Naive thymus-derived CD4-positive, alpha-beta T cell (primary cell): ENCODE measurements at regions not wholly inside any gene's neighbourhood (a gene's known extent, or its start where the extent isn't known, plus 50 kb on each side); places are given as distances from the start of the nearest gene placed in this dataset.

Experiments used
- ATAC-seq: fragments of 150-1000 bp; cut with Tn5 transposase; 2 replicates; pipeline ENCODE4 v1.10.0; 2021; ENCODE audit warnings: mild to moderate bottlenecking, moderate library complexity
- CTCF ChIA-PET: fragments of 350-600 bp; sonication (Branson Sonifier 250); formaldehyde crosslinking; loops from one replicate; lab custom pipeline; 2021; ENCODE audit warnings: antibody characterized with exemption; lab: Charles Lee
- POLR2A ChIA-PET: fragments of 350-600 bp; sonication (Branson Sonifier 250); formaldehyde crosslinking; loops from one replicate; lab custom pipeline; 2021; ENCODE audit warnings: antibody characterized with exemption, inconsistent platforms; lab: Charles Lee
- DNase-seq, 9 donors: peaks; one replicate each; pipeline versions ENCODE4 v3.0.0 to v3.0.0-alpha.2; 2020 to 2022; ENCODE audit warnings: mixed read lengths in 1 of 9
- H3K27ac ChIP-seq: one replicate; pipeline ENCODE4 v1.7.0; 2013; ENCODE audit warnings: mild to moderate bottlenecking, low read depth, low read length, moderate library complexity
- H3K27me3 ChIP-seq, 2 donors: one replicate each; pipeline ENCODE4 v1.7.0; 2013; ENCODE audit warnings: low read length in 2 of 2, mild to moderate bottlenecking in 2 of 2, moderate library complexity in 2 of 2; ENCODE audit not compliant: control insufficient read depth in 2 of 2, insufficient read depth in 2 of 2
- H3K36me3 ChIP-seq, 3 experiments: 1 replicate in 2 of 3; 2 replicates in 1 of 3; pipeline ENCODE4 v1.7.0; 2013; ENCODE audit warnings: low read length in 3 of 3, mild to moderate bottlenecking in 3 of 3, moderate library complexity in 1 of 3; ENCODE audit not compliant: insufficient read depth in 3 of 3, control insufficient read depth in 2 of 3
- H3K4me1 ChIP-seq, 2 donors: one replicate each; pipeline ENCODE4 v1.7.0; 2013; ENCODE audit warnings: low read length in 2 of 2, mild to moderate bottlenecking in 2 of 2, moderate library complexity in 1 of 2; ENCODE audit not compliant: control insufficient read depth in 2 of 2, insufficient read depth in 2 of 2
- H3K4me3 ChIP-seq: 2 replicates; pipeline ENCODE4 v1.7.0; 2013; ENCODE audit warnings: mild to moderate bottlenecking, low read length
- H3K9me3 ChIP-seq, 3 experiments: 1 replicate in 2 of 3; 2 replicates in 1 of 3; pipeline ENCODE4 v1.7.0; 2013; ENCODE audit warnings: low read length in 3 of 3; ENCODE audit not compliant: control insufficient read depth in 2 of 3
- H3K27ac Mint-ChIP-seq, 9 donors: one replicate each; pipeline ENCODE4 v1.8.0; 2020 to 2022; ENCODE audit warnings: mixed read lengths in 9 of 9, mild to moderate bottlenecking in 8 of 9, moderate library complexity in 5 of 9, inconsistent platforms in 2 of 9
- H3K27me3 Mint-ChIP-seq, 5 donors: one replicate each; pipeline ENCODE4 v1.8.0; 2021 to 2022; ENCODE audit warnings: mixed read lengths in 5 of 5, mild to moderate bottlenecking in 1 of 5
- H3K36me3 Mint-ChIP-seq, 5 donors: one replicate each; pipeline ENCODE4 v1.8.0; 2020 to 2022; ENCODE audit warnings: mixed read lengths in 5 of 5, mild to moderate bottlenecking in 3 of 5, inconsistent platforms in 1 of 5
- H3K4me1 Mint-ChIP-seq, 7 donors: one replicate each; pipeline ENCODE4 v1.8.0; 2020 to 2022; ENCODE audit warnings: mixed read lengths in 7 of 7, mild to moderate bottlenecking in 3 of 7, inconsistent platforms in 1 of 7
- H3K4me3 Mint-ChIP-seq, 10 donors: one replicate each; pipeline ENCODE4 v1.8.0; 2020 to 2022; ENCODE audit warnings: mild to moderate bottlenecking in 10 of 10, mixed read lengths in 10 of 10, moderate library complexity in 6 of 10, inconsistent platforms in 2 of 10
- H3K9me3 Mint-ChIP-seq, 11 donors: one replicate each; pipeline ENCODE4 v1.8.0; 2020 to 2022; ENCODE audit warnings: mixed read lengths in 11 of 11, mild to moderate bottlenecking in 4 of 11, inconsistent platforms in 1 of 11, moderate library complexity in 1 of 11
- intact Hi-C, 2 donors: fragments of 100-400 bp; cut with micrococcal nuclease; formaldehyde crosslinking; loops; one replicate each; pipeline ENCODE4 v1.15.1; 2023

- H3K27ac Mint-ChIP-seq = peak overlapping the region in 1 of 9 donors; percentile 2
Measured at GRCh38 chr6:20025681-20026080, 186.6 kb downstream of the MBOAT1 start.

GRCh38 chr6:20028143-20028542, 184.1 kb downstream of the MBOAT1 start:
- POLR2A ChIA-PET = no interaction called here

More at GRCh38 chr6:20025681-20026080, 186.6 kb downstream of the MBOAT1 start:
- intact Hi-C loops = no loop called here
- POLR2A ChIA-PET = no interaction called here
- CTCF ChIA-PET = no interaction called here
- ATAC-seq = no peak
- Mint-ChIP-seq H3K4me1 (peaks cover 6 to 28% (median 21%) of the 10 kb centered on the region in 7 donors), H3K4me3 (peak overlapping the region in 3 of 10 donors; percentile 13 to 80 (median 33)), H3K27me3 (peaks cover 25 to 53% (median 39%) of the 10 kb centered on the region in 5 donors), H3K36me3 (peaks cover 0 to 4% (median 0%) of the 10 kb centered on the region in 5 donors), H3K9me3 (peaks cover 0 to 5% (median under 1%) of the 10 kb centered on the region in 11 donors)
- Histone ChIP-seq H3K27me3 (no peaks in the 10 kb centered on the region), H3K36me3 (no peaks in the 10 kb centered on the region), H3K9me3 (no peaks in the 10 kb centered on the region), H3K4me1 (peaks cover 6 to 9% of the 10 kb centered on the region in 2 donors), H3K27ac (no peak overlapping the region), H3K4me3 (no peak overlapping the region)
- no peak for DNase-seq

GRCh38 chr6:20028562-20028961, 183.7 kb downstream of the MBOAT1 start:
- no peaks in the 10 kb centered on the region for H3K36me3 ChIP-seq
- H3K4me1 ChIP-seq = peaks cover 6 to 9% of the 10 kb centered on the region in 2 donors
- CTCF ChIA-PET = no interaction called here
- H3K27me3 ChIP-seq = no peaks in the 10 kb centered on the region
- H3K9me3 Mint-ChIP-seq = peaks cover 0 to 5% (median 0%) of the 10 kb centered on the region in 11 donors
- no peak overlapping the region for H3K4me3 Mint-ChIP-seq
- H3K27me3 Mint-ChIP-seq = peaks cover 23 to 58% (median 33%) of the 10 kb centered on the region in 5 donors
- POLR2A ChIA-PET = no interaction called here
- H3K9me3 ChIP-seq = no peaks in the 10 kb centered on the region
- no peak overlapping the region for H3K4me3 ChIP-seq
- peaks cover 0 to 4% (median 0%) of the 10 kb centered on the region in 5 donors for H3K36me3 Mint-ChIP-seq
- no peak overlapping the region for H3K27ac Mint-ChIP-seq
- DNase-seq (no peak), ATAC-seq (no peak)
- intact Hi-C loops = no loop called here
- H3K27ac ChIP-seq = no peak overlapping the region
- H3K4me1 Mint-ChIP-seq = peaks cover 6 to 25% (median 21%) of the 10 kb centered on the region in 7 donors

More at GRCh38 chr6:20028143-20028542, 184.1 kb downstream of the MBOAT1 start:
- H3K9me3 ChIP-seq = no peaks in the 10 kb centered on the region
- peaks cover 6 to 9% of the 10 kb centered on the region in 2 donors for H3K4me1 ChIP-seq
- H3K36me3 ChIP-seq = no peaks in the 10 kb centered on the region
- no peak for DNase-seq
- ATAC-seq = no peak
- Mint-ChIP-seq H3K27me3 (peaks cover 26 to 56% (median 33%) of the 10 kb centered on the region in 5 donors), H3K4me1 (peaks cover 6 to 28% (median 21%) of the 10 kb centered on the region in 7 donors), H3K27ac (no peak overlapping the region), H3K36me3 (peaks cover 0 to 4% (median 0%) of the 10 kb centered on the region in 5 donors), H3K4me3 (peak overlapping the region in 1 of 10 donors; percentile 13), H3K9me3 (peaks cover 0 to 5% (median 0%) of the 10 kb centered on the region in 11 donors)
- CTCF ChIA-PET = no interaction called here
- no peaks in the 10 kb centered on the region for H3K27me3 ChIP-seq
- no peak overlapping the region for H3K4me3 ChIP-seq
- H3K27ac ChIP-seq = no peak overlapping the region
- intact Hi-C loops = no loop called here

- peaks cover 0 to 4% (median 0%) of the 10 kb centered on the region in 5 donors for H3K36me3 Mint-ChIP-seq
- H3K4me1 ChIP-seq = peaks cover under 1 to 1% of the 10 kb centered on the region in 2 donors
- ChIA-PET POLR2A (no interaction called here), CTCF (no interaction called here)
- H3K4me3 ChIP-seq = no peak overlapping the region
- no peak for ATAC-seq
- intact Hi-C loops = no loop called here
- H3K27me3 Mint-ChIP-seq = peaks cover 13 to 62% (median 39%) of the 10 kb centered on the region in 5 donors
- no peak for DNase-seq
- peaks cover 0 to 5% (median 0%) of the 10 kb centered on the region in 11 donors for H3K9me3 Mint-ChIP-seq
- H3K27me3 ChIP-seq = no peaks in the 10 kb centered on the region
- peaks cover 0 to 11% (median 7%) of the 10 kb centered on the region in 7 donors for H3K4me1 Mint-ChIP-seq
- H3K36me3 ChIP-seq = no peaks in the 10 kb centered on the region
- no peak overlapping the region for H3K27ac Mint-ChIP-seq
- no peaks in the 10 kb centered on the region for H3K9me3 ChIP-seq
- no peak overlapping the region for H3K4me3 Mint-ChIP-seq
- H3K27ac ChIP-seq = no peak overlapping the region
Measured at GRCh38 chr6:20029979-20030378, 182.3 kb downstream of the MBOAT1 start.

DNA sequence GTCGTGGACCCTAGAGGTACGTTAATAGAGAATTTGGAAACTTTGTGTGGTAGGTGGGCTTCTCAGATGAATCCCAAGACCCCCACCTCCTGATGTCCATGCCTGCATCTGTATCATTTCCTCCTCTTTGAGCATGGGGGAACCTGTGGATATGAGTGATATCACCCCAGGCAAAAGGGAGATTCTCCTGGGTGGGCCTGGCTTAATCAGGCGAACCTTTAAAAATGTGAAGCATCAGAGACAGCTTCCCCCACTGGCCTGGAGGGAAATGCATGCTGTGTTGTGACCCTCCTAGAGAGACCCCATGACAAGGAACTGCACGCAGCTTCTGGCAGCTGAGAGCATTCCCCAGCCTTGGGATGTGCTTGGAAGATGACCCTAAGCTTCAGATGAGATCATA, 180.9 kb downstream of the MBOAT1 start:
- H3K9me3 Mint-ChIP-seq = peaks cover 0 to 8% (median 0%) of the 10 kb centered on the region in 11 donors
- peaks cover 0 to 4% (median 0%) of the 10 kb centered on the region in 5 donors for H3K36me3 Mint-ChIP-seq

GRCh38 chr6:20033697-20034407, 178.4 kb downstream of the MBOAT1 start:
- H3K4me1 Mint-ChIP-seq = no peaks in the 10 kb centered on the region
- peaks cover 0 to 6% (median 0%) of the 10 kb centered on the region in 11 donors for H3K9me3 Mint-ChIP-seq
- no peaks in the 10 kb centered on the region for H3K36me3 ChIP-seq
- H3K27me3 Mint-ChIP-seq = peaks cover 7 to 35% (median 26%) of the 10 kb centered on the region in 5 donors
- CTCF ChIA-PET = no interaction called here
- ATAC-seq = no peak
- POLR2A ChIA-PET = no interaction called here
- no peaks in the 10 kb centered on the region for H3K9me3 ChIP-seq
- no peak overlapping the region for H3K4me3 ChIP-seq
- intact Hi-C loops = no loop called here
- no peaks in the 10 kb centered on the region for H3K27me3 ChIP-seq
- DNase-seq = no peak
- H3K4me1 ChIP-seq = no peaks in the 10 kb centered on the region
- no peak overlapping the region for H3K4me3 Mint-ChIP-seq
- H3K27ac Mint-ChIP-seq = no peak overlapping the region
- H3K27ac ChIP-seq = no peak overlapping the region
- no peaks in the 10 kb centered on the region for H3K36me3 Mint-ChIP-seq

More for the DNA sequence above, 180.9 kb downstream of the MBOAT1 start:
- intact Hi-C loops = no loop called here
- no peak overlapping the region for H3K27ac Mint-ChIP-seq
- no peak overlapping the region for H3K4me3 Mint-ChIP-seq
- H3K4me1 Mint-ChIP-seq = no peaks in the 10 kb centered on the region
- Histone ChIP-seq H3K4me3 (no peak overlapping the region), H3K27ac (no peak overlapping the region), H3K9me3 (no peaks in the 10 kb centered on the region), H3K36me3 (no peaks in the 10 kb centered on the region), H3K4me1 (no peaks in the 10 kb centered on the region), H3K27me3 (no peaks in the 10 kb centered on the region)
- ATAC-seq (no peak), DNase-seq (no peak)
- ChIA-PET CTCF (no interaction called here), POLR2A (no interaction called here)
- peaks cover 7 to 57% (median 38%) of the 10 kb centered on the region in 5 donors for H3K27me3 Mint-ChIP-seq
